Epithelial cell of proximal tubule (primary cell): ENCODE measurements at regions not wholly inside any gene's neighbourhood (a gene's known extent, or its start where the extent isn't known, plus 50 kb on each side); places are given as distances from the start of the nearest gene placed in this dataset.
A peak's percentile ranks its signal among the peaks of the same experiment; 100 is the strongest.

Experiments used
- DNase-seq: peaks from one replicate; pipeline ENCODE4 v3.0.0-alpha.2; 2011; ENCODE audit warnings: low read depth
- H3K4me3 ChIP-seq: 2 replicates; pipeline ENCODE4 v1.5.1; 2011; ENCODE audit warnings: low read depth, mild to moderate bottlenecking, low read length
- TF ChIP-seq, protein P1 (sequence below): conservative IDR thresholded peaks from 2 replicates; pipeline ENCODE4 v1.5.1; 2012; ENCODE audit warnings: low read depth, mild to moderate bottlenecking, low read length

DNA sequence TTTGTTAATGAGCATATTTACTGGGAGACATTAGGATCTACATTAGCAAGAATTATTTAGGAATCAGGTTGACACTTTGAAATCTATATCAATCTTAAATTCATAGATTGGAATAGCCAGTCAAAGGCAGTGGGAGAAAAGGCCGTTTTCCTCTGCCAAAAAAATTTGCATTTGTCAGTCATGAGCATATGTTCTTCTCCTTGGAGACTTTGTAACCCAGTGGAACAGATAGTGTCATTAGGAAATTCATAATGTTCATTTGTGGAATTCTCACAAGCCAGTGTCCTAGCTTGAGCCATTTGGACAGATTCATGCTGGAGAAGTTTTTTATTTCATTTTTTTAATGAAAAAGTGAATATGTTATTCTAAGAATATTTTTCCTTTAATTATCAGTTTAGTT is 260.1 kb downstream of the OXSM start:
- TF ChIP-seq, protein P1, sequence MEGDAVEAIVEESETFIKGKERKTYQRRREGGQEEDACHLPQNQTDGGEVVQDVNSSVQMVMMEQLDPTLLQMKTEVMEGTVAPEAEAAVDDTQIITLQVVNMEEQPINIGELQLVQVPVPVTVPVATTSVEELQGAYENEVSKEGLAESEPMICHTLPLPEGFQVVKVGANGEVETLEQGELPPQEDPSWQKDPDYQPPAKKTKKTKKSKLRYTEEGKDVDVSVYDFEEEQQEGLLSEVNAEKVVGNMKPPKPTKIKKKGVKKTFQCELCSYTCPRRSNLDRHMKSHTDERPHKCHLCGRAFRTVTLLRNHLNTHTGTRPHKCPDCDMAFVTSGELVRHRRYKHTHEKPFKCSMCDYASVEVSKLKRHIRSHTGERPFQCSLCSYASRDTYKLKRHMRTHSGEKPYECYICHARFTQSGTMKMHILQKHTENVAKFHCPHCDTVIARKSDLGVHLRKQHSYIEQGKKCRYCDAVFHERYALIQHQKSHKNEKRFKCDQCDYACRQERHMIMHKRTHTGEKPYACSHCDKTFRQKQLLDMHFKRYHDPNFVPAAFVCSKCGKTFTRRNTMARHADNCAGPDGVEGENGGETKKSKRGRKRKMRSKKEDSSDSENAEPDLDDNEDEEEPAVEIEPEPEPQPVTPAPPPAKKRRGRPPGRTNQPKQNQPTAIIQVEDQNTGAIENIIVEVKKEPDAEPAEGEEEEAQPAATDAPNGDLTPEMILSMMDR = no peak
- no peak for DNase-seq
- H3K4me3 ChIP-seq = no peak overlapping the region

DNA sequence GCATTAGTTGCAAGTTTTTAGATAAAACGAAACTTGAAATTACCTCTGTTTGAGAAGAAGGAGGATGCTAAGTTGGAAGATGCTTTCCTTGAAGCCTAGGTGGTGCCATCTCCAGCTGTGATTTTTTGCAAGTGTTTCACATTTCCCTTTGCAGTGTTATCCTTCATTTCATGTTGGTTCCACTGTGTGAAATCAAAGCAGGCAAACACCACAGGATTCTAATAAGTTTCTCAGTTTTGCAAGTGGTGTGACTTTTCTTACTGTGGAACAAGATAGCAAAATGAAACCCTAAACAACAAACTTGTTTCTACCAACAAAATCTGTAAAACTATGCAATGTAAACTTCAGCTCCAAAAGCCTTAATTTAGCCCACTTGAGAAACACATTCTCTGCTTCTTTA is 260.9 kb downstream of the OXSM start:
- TF ChIP-seq, protein P1 = no peak
- no peak overlapping the region for H3K4me3 ChIP-seq
- DNase-seq = no peak

- peak; percentile 38 for DNase-seq
- TF ChIP-seq, protein P1 = no peak
- no peak overlapping the region for H3K4me3 ChIP-seq
Observed at GRCh38 chr3:26058901-26059321, 269.0 kb downstream of the OXSM start.

DNA sequence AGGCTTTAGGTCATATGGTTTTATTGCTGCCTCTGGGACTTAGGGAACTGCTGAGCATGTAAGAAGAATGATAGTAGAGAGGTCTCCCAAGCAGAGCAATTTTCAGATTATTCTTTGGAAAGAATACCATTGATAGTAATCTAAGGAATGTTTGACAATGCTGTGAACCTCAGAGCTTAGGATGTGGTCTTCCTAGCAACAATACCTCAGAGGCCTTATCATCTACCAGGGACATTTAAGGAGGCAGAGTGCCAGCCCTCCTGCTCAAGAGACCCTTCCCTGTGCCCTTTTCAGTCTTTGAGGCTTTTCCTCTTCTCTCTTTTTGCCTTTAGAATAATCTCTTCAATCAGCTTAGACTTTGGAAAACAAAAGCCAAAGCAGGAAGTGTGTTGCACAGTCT is 272.1 kb downstream of the OXSM start:
- TF ChIP-seq, protein P1 = no peak
- DNase-seq = no peak
- no peak overlapping the region for H3K4me3 ChIP-seq

DNA sequence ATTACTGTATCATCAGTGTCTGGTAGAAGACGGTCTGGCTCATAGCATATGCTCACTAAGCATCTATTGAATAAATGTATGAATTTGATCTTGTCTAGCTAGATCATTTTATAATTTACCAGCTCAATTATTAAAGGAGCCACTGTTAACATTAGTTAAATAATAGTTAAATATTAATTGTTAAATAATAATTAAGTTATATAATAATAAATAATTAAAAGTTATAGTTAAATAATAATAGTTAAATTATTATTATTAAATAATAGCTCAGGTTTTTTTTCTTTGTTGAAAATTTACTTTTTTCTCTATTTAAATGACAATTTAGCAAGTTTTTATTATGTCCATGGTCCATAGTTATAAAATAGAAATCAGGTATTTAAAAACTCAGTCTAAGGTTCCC is 274.4 kb downstream of the OXSM start:
- no peak for DNase-seq
- no peak overlapping the region for H3K4me3 ChIP-seq
- TF ChIP-seq, protein P1 = no peak

GRCh38 chr3:26068890-26069289 is 279.0 kb downstream of the OXSM start:
- DNase-seq = no peak
- no peak overlapping the region for H3K4me3 ChIP-seq
- TF ChIP-seq, protein P1 = no peak

- TF ChIP-seq, protein P1 = no peak
- no peak for DNase-seq
- no peak overlapping the region for H3K4me3 ChIP-seq
Observed at GRCh38 chr3:26070854-26071253, 281.0 kb downstream of the OXSM start.
